NCI-H2196 treated with DMSO at 0.1 percent for 48 hours (cell line): ENCODE measurements at regions not wholly inside any gene's neighbourhood (a gene's known extent, or its start where the extent isn't known, plus 50 kb on each side); places are given as distances from the start of the nearest gene placed in this dataset.
"Not testable (repeated sequence)": the region's sequence is repeated elsewhere in the genome, so short reads cannot be mapped to it uniquely, and the experiment has no call there.

Experiments
- DNase-seq: peaks from one replicate; lab custom pipeline; 2025; ENCODE audit not compliant: unreplicated experiment; lab: John Stamatoyannopoulos, UW

GRCh38 chr6:867378-867777, 174.4 kb upstream of the EXOC2 start:
- no peak for DNase-seq

GRCh38 chr6:866316-866715, 173.4 kb upstream of the EXOC2 start:
- no peak for DNase-seq

GRCh38 chr6:865846-866245, 172.9 kb upstream of the EXOC2 start:
- no peak for DNase-seq

- DNase-seq = no peak
These were observed 170.9 kb upstream of the EXOC2 start for GRCh38 chr6:863831-864230.

- not testable (repeated sequence) for DNase-seq
These were observed 170.2 kb upstream of the EXOC2 start for GRCh38 chr6:863127-863526.

GRCh38 chr6:859936-860335, 167.0 kb upstream of the EXOC2 start:
- no peak for DNase-seq

GRCh38 chr6:854406-855118, 161.6 kb upstream of the EXOC2 start:
- no peak for DNase-seq

GRCh38 chr6:852216-852615, 159.3 kb upstream of the EXOC2 start:
- DNase-seq = not testable (repeated sequence)

- no peak for DNase-seq
These were observed 156.2 kb upstream of the EXOC2 start for GRCh38 chr6:849075-849506.

- no peak for DNase-seq
These were observed 152.6 kb upstream of the EXOC2 start for GRCh38 chr6:845566-845965.

- DNase-seq = no peak
These were observed 152.2 kb upstream of the EXOC2 start for GRCh38 chr6:845101-845500.

- DNase-seq = no peak
These were observed 149.2 kb upstream of the EXOC2 start for GRCh38 chr6:842141-842540.

- no peak for DNase-seq
These were observed 148.6 kb upstream of the EXOC2 start for GRCh38 chr6:841569-841968.

GRCh38 chr6:839201-839600, 146.3 kb upstream of the EXOC2 start:
- DNase-seq = no peak

GRCh38 chr6:837380-837779, 144.4 kb upstream of the EXOC2 start:
- DNase-seq = no peak

GRCh38 chr6:836276-836853, 143.4 kb upstream of the EXOC2 start:
- DNase-seq = no peak

- DNase-seq = no peak
These were observed 142.7 kb upstream of the EXOC2 start for GRCh38 chr6:835476-836160.

- no peak for DNase-seq
These were observed 141.9 kb upstream of the EXOC2 start for GRCh38 chr6:834866-835265.

GRCh38 chr6:834190-834589, 141.3 kb upstream of the EXOC2 start:
- DNase-seq = no peak

GRCh38 chr6:832804-833203, 139.9 kb upstream of the EXOC2 start:
- DNase-seq = not testable (repeated sequence)

- DNase-seq = no peak
These were observed 137.9 kb upstream of the EXOC2 start for GRCh38 chr6:830667-831327.

GRCh38 chr6:829656-830055, 136.7 kb upstream of the EXOC2 start:
- DNase-seq = no peak
